Erythroblast (primary cell): ENCODE measurements at regions not wholly inside any gene's neighbourhood (a gene's known extent, or its start where the extent isn't known, plus 50 kb on each side); places are given as distances from the start of the nearest gene placed in this dataset.

ENCODE experiments used
- DNase-seq, 2 experiments: peaks; one replicate each; lab custom pipeline; 2025; lab: John Stamatoyannopoulos, UW
- GATA1 ChIP-seq: IDR thresholded peaks from 2 replicates; pipeline ENCODE4 v1.6.1; 2011; ENCODE audit warnings: low read depth, mild to moderate bottlenecking, control low read depth, low read length, moderate library complexity
- POLR2A ChIP-seq: IDR thresholded peaks from 2 replicates; pipeline ENCODE4 v1.6.1; 2011; ENCODE audit warnings: mild to moderate bottlenecking, low read length

DNA sequence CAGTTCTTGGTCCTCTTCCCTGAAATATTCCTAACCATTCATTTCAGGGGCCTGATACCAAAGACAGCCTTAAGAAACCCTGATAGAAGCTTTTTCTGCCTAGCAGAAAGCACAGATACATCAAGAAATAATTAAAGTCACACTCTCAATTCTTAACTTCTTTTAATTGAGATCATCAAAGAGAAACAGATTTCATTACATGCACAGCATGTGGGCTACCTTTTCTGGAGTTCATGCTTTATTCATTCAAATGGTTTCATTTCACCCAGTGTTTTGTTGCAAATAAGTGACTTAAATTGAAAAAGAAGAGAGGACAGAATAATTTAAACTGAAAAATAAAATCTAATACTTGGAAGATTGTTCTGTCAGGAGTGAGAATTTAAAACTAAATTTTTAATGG is 192.6 kb upstream of the GGTLC1 start:
- no peak for TF ChIP-seq GATA1
- TF ChIP-seq POLR2A = no peak
- DNase-seq = no peak

DNA sequence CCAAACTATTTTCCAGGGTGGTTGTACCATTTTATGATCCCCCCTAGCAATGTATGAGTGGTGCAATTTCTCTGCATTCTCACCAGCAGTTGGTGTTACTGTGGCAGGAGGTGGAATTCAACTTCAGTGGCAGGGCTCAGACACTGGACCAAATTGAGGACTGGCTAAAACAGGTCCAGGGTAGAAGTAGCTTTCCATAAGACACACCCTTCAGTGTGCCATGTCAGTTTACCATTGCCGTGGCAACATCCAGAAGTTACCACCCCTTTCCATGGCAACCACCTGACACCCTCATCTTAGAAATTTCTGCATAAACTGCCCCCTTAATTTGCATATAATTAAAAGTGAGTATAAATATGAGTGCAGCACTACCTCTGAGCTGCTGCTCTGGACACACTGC is 180.7 kb upstream of the GGTLC1 start:
- DNase-seq = no peak
- TF ChIP-seq GATA1 (no peak), POLR2A (no peak)

DNA sequence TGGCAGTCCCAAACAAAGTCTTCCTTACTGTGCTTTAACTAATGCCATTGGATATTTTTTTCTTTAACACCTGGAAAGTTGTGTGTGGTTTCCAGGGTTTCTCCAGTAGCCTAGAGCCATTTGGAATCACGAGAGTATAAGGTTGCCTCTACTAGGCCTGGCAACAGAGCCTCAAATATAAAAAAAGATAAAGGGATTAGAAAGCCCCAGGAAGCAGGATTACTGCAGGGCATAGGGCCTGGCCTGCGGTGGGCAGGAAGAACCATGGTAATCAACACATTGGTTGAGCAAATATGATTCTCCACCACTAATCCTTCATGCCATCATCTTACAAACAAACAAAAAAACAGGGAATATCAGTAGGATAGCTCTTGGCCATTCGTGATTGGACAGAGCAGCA is 177.8 kb upstream of the GGTLC1 start:
- DNase-seq = no peak
- no peak for TF ChIP-seq GATA1
- TF ChIP-seq POLR2A = no peak

DNA sequence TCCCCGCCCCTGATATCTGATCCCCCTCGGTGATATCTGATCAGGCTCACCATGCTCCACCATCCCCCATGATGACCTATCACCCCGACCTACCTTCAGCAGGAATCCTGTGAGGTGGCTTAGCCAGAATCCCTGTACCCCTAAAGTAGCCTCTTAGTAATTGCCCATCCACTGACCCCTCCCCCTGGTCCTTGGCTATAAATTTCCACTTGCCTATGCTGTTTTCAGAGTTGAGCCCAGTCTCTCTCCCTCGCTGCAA is 177.5 kb upstream of the GGTLC1 start:
- TF ChIP-seq GATA1 = no peak
- no peak for TF ChIP-seq POLR2A
- no peak for DNase-seq

- TF ChIP-seq POLR2A (no peak), GATA1 (no peak)
- no peak for DNase-seq
These were observed 176.9 kb upstream of the GGTLC1 start for GRCh38 chr20:24165301-24166122.

DNA sequence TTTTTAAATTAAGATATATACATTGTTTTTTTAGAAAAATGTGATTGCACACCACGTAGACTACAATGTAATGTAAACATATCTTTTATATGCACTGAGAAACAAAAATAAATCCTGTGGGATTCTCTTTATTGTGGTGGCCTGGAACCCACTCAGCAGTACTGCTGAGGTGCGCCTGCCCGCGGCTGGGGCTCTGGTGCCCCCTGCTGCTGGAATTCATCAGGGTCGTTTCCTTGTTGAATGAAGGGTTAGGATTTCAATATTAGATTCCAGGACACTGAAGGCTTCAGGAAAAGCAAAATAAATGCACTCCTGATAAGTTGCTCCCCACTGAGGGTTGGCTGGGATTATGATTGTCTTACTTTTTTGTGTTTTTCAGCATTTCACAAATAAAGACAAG is 175.8 kb upstream of the GGTLC1 start:
- TF ChIP-seq POLR2A (no peak), GATA1 (no peak)
- peak in 1 of 2 experiments; percentile 11 for DNase-seq

- DNase-seq = no peak
- TF ChIP-seq GATA1 (no peak), POLR2A (no peak)
These were observed 174.9 kb upstream of the GGTLC1 start for GRCh38 chr20:24163506-24163905.

GRCh38 chr20:24160563-24161281 is 172.1 kb upstream of the GGTLC1 start:
- TF ChIP-seq GATA1 (no peak), POLR2A (no peak)
- DNase-seq = peak in 1 of 2 experiments; percentile 36

DNA sequence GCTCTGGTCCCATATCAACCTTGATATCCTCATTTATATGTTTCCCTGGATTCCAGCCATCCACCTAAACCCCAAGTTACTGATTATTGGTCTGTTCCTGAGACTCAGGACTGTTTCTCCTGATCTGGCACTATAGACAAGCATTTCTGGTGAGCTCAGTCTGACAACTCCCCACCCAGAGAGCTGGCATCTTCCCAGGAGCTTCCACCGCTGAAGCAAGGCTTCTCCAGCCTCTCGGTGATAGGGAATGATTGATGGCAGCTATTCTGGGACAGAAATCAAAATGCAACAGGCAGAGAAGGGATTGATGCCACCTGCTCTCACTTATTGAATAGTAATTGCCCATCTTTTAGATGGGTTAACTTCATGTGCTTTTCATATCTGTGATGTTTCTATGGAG is 169.7 kb upstream of the GGTLC1 start:
- no peak for DNase-seq
- TF ChIP-seq POLR2A (no peak), GATA1 (no peak)

GRCh38 chr20:24157213-24157612 is 168.6 kb upstream of the GGTLC1 start:
- DNase-seq = no peak
- TF ChIP-seq GATA1 (no peak), POLR2A (no peak)

- DNase-seq = no peak
- TF ChIP-seq GATA1 = no peak
- no peak for TF ChIP-seq POLR2A
These were observed 164.8 kb upstream of the GGTLC1 start for GRCh38 chr20:24153101-24154040.

GRCh38 chr20:24151621-24152294 is 163.2 kb upstream of the GGTLC1 start:
- DNase-seq = no peak
- TF ChIP-seq POLR2A (no peak), GATA1 (no peak)

DNA sequence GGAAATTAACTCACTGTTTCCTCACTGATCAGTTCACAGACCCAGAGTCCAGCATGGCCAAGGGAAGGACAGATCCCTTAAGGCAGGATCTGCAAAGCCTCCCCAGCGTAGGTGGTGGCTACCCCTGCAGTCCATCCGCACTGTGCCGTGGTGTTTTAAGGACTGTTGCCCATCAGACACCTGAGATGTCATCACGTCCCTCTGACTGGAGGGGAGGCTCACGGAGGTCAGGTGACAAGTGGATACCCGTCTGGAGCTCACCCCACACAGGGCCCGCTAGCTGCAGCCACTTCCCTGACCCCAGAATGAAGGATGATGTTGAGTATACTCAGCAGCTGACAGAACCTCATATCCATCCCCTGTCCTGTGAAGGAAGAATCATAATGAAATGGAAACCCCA is 161.8 kb upstream of the GGTLC1 start:
- no peak for TF ChIP-seq POLR2A
- no peak for DNase-seq
